CD4-positive, alpha-beta T cell treated with Interleukin-6 for 4 hours (primary cell): ENCODE measurements at regions not wholly inside any gene's neighbourhood (a gene's known extent, or its start where the extent isn't known, plus 50 kb on each side); places are given as distances from the start of the nearest gene placed in this dataset.

Experiments
- DNase-seq: peaks from one replicate; pipeline ENCODE4 v3.0.0-alpha.2; 2020; ENCODE audit warnings: mixed read lengths

DNA sequence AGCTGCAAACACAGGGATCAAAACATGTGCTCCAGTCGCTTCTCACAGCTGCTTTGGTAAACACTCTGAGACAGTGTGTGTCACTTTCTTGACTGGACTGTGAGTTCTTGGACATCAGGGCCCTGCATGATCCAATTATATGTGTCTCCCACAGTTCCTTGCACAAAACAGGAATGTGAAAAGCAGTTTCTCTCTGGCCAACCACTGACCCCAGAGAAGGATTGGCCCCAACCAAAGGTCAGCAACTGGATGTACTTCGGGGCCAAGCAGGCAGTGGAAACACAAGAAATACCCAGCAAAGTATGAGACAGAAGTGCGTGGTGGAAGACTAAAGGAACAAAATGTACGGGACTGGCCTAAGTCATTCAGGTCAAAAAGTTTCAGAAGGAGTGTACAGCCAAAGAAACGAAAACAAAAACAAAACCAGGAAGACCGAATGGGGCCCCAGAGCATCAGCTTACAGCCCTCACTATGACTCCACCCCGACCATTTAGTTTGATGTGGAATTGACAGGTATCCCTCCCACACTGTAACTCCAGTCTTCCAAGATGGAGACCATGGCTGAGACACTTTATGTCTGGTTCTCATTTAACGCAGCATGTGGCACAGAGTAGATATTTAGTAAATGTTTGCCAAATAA, 76.7 kb upstream of the LPP start:
- DNase-seq: no peak

DNA sequence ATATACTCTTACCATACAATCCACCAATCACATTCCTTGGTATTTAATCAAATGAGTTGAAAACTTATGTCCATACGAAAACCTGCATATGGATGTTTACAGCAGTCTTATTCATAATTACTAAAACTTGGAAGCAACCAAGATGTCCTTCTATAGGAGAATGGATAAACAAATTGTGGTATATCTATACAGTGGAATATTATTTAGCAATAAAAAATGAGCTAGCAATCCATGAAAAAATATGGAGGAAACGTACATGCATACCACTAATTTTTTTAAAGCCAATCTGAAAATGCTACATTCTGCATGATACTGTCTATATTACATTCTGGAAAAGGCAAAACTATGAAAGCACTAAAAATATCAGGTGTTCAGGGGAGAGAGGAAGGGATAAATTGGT, 73.9 kb upstream of the LPP start:
- no peak for DNase-seq

DNA sequence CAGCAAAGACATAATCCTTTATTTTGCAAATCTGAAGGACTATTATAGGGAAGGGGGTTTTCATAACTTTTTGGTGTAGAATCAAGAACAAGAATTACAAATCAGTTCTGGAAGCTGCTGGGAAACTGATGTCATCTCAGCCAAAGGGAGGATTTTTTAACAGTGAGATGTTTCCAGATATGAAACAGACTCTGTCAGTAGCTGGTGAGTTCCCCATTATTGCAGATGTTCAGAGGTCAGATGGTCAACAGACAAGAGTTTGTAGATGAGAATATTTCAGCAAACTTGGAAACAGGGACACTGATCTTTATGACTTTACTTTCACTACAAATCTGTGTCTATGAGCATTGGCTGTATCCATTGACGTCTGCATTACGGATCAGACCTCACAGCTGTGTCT, 71.9 kb upstream of the LPP start:
- no peak for DNase-seq

DNA sequence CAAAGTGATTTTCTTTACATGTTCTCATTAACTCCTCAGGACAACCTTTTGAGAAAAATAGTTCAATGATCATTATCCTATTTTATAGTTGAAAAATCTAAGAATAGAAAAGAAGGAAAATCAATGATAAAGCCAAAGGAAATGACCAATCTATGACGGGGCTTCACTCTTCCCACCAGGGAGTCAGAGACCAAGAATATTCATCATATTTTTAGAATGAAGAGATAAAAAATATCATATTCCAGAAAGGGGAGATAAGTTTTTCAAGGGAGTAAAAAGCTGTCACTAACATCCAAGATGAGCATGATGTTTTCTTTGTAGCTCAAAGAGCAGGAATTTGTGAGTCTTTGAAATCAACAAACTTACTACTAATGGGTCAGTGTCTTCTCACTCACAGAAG, 71.5 kb upstream of the LPP start:
- DNase-seq: no peak

DNA sequence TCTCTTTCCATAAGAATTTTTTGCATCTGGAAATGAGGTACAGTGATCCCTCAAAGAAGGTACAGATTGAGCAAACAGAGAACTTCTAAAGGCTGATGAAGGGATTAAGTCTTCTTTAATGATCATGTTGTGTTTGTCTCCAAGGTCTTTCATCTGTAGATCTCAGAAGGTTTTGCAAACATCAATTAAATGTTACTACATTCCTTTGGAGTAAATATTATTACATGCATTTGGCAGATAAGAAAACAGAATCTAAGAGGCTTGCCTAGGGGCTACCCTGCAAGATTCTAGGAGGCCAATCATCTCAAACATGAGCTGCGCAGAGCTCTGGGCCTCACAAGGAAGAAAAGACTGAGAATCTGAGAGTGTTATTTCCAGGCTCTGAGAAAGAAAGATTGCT, 70.9 kb upstream of the LPP start:
- no peak for DNase-seq

DNA sequence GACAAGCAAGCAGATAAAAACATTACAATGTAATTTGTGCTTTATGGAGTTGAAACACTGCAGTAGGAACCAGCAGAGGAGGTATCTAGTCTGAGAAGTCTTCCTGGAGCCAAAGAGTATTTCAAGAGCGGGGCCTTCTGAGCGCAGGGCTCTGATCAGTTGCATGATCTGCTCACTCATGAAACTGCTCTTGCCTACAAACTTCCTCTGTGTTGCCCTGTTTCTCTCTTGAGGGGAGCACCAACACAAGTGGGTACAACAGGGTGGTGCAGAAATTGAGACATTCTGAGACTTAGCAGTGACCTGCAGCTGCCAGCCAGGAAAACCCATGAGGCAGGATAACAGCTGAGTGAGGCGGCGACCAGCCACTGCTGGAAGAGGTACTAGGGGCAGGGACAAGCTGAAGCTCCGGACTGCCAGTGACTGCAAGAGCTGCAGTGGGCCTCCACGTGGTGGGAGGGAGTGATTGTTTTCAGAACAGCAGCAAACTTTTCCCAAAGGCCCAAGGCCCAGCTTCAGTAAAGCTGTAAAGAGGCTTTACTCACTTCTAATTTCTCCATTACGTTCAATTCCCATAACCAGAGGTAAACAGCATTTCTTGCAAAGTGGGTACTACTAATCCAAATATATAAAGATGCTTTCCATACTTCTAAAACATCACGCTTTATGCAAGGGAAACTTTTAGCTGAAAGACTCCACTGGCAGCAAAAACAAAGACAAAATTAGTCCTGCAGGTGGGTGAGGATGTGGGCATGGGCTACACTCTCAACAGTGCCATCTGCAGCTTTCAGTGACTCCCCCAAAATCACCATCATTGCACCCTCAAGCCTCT, 69.0 kb upstream of the LPP start:
- DNase-seq: no peak

DNA sequence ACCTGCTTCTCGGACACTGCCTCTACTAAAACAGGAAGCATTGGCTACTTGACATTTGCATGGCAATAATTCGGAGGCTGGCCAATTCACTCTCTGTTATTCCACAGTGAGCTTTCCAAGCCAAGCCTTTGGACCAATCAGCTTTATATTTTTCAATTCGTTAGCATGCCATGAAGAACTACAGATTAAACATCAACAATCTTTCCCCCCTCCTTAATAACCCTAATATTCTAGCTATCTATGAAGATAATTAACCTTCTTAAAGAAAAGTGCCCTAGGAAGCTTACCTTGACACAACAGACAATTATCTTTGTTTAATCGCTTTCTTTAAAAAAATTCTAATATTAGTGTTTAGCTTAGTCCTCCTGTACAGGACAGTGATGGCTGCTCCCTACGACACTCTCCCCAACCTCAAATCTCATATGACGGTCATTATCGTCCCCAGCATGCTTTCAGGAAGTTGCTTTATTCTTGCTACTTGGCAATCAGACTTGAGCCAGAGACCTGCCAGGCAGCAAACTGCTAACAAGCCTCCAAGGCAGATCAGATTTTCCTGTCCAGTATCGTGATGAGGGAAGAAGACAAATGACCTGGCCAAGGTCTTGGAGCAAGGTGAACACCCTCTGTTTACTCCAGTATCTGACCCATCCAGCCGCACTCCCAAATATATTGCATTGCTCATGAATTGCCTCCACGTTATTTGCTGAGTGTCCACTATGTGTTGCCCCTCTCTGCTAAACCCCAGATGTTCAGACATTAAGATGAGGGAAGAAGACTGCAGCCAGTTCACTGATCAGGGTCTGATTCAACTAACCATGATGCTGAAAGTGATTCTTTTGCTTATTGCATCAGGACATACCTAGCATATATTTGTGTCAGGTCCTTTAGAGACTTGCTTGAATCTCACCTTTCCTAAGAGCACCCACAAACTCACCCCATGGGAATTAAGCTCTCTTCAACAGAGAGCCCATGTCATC, 68.1 kb upstream of the LPP start:
- DNase-seq: no peak

DNA sequence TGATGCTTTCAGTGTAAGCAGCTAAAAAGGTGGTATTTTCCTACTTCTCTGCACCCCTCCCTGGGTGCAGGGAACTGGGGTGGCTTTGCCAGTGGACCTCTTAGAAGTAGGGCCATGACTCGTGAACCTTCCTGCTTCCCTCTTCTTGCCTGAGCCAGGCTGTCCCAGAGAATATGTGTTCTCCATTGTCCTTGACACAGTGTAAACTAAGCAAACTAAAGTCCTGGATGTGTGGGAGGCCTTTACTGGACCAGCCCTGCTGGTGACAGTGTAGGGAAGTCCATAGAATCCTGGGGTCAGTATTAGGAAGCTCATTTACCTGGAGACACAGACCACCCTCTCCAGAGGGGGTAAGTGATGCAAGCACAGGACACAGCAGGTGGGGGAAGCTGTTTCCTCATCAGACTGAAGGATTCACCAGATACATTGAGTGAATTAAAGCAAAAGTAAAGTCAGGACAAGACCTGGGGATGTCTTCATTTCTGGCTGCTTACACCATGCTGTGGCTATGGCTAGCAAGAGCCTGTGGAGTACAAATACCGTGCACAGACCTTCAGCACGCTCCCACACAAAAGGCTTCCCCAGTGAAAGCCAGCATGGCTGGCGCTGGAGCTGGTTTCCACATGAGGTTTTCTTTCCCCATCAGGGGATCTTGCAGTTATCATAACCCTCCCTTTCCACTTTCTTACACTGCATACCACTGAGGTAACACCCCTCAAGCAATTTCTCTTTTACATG, 64.8 kb upstream of the LPP start:
- DNase-seq: no peak

DNA sequence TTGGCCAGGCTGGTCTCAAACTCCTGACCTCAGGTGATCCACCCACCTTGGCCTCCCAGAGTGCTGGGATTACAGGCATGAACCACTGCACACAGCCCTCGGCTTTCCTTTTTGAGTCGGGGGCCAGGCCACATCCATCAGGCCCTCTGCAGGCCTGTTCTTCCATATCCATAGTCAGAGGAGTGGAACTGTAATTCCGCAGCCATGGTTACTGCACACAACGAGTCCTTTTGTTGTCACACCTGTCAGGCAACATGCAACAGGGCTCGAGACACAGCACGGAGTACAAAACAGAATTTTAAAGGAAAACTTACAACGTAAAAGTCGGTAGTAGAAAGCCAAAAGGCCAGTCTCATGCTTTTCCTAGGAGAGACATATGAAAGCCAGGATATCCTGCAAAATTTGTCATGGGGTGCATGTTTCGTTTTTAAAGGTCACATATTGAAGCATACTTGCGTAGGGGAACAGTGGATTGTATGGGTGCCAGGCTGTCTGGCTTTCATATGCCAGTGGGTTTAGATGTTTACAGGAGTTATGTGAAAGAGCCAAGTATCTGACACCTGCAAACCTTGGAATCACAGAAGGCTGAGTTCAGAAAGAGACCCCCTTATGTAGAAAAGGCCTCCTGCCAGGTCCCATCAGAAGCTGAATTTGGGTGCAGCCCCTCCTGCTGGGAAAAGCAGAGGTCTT, 63.2 kb upstream of the LPP start:
- no peak for DNase-seq

DNA sequence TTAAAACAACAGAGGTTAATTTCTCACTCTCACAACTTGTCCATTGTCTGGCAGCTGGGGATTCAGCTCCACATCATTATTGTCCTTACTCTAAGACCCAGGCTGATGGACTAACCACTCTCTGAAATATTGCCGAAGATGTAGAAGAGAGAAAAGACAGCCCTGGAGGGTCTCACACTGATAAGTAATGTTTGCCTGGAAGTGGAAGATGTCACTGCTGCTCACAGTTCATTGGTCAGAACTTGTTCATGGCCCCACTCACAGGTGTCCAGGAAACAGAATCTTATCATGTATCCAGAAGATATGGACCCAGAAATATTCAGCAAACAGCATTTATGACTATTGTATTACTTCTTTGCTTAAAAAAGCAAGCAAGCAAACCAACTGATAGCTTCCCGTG, 62.2 kb upstream of the LPP start:
- DNase-seq: no peak

DNA sequence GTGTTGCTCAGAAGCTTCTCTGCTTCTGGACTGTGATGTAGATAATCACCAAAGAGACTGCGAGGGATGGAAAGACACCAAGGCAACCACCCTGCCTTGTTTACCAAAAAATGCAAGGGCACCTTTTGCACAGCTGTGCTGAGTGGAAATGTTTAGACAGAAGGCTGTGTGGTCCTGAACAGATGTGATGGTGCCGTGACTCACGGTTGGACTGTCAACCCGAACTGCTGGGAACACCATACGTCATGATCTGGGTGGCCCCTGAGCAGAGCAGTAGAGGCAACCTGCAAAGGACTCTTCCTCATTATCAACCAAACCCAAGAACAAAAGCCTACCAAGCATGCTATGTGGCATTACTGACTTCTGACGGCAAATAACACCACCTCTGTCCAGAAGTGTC, 61.3 kb upstream of the LPP start:
- DNase-seq: peak; percentile 6

DNA sequence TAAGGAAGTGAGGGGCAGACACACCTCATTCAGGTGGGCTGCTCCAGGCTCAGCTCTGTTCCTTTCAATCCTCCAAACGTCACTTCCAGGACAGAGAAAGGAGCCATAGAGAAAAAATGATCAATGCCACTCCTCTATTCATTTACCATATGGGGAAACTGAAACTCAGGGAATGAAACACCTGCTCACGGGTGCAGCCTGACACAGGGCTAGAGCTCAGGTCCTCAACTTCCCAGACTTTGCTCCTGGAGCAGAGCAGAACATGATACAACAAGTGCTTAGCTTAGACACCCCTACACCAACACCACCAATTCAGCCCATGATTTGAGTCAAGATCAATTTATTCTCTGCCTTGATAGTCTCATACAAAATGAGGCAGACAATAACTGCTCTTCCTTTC, 58.5 kb upstream of the LPP start:
- no peak for DNase-seq

DNA sequence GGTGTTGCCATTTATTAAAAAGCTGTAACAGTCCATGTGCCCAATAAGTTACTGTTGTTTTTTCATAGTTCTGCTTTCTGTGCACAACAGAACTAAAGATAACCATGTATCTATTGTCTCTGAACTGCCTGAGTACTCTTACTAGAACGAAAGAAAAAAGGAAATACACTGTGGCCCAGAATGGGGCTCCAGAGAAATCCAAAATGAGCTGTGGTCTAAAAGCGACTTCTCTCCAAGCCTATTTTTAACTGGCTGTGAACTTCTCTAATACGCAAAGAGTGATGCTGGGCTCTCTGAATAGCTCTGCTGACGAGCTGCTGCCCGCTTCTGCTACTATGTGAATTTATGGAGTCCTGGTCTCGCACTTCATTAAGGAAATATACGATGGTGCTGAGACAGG, 56.2 kb upstream of the LPP start:
- no peak for DNase-seq

DNA sequence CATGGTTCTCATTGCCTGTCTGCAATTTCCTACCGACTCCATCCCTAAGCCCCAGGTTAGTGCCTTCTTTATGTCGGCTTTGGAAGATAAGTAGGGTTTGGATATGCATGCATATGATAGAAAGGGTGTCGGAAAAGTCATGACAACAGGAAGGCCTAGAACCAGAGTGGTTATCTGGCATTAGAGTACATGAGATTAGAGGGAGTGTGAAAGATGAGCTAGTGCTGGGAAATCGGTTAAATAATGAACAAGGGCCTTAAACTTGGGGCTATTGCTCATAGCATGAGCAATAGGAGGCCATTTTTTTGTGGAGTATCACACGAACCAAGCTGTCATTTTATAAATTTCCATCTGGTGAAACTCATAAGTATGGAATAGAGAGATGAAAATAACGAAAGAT, 54.0 kb upstream of the LPP start:
- no peak for DNase-seq

DNA sequence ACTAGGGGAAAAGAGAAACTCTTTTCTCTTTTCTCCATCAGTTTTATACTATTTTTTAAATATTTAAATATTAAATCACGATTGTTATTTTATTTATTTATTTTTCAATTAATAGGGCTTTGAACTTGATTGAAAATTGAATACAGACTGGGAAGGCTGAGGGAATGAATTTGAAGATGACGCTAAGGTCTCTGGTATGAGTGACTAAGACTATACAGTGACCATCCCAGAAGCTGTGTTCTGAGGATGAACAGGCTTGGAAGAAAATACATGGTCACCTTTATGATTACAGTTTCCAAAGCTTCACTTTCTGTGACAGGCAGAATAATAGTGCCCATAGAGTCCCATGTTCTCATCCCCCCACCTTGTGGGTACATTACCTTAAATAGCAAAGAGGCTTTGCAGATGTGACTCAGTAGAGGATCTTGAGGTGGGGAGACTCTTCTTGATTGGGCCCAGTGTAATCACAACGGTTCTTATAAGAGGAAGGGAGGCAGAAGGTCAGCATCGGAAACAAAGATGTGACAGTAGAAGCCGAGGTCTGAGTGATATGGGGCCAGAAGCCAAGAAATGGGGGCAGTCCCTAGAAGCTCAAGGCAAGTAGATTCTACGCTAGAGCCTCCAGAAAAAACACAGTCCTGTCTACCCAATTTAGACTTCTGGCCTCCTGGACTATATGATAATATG, 51.0 kb upstream of the LPP start:
- DNase-seq: no peak

DNA sequence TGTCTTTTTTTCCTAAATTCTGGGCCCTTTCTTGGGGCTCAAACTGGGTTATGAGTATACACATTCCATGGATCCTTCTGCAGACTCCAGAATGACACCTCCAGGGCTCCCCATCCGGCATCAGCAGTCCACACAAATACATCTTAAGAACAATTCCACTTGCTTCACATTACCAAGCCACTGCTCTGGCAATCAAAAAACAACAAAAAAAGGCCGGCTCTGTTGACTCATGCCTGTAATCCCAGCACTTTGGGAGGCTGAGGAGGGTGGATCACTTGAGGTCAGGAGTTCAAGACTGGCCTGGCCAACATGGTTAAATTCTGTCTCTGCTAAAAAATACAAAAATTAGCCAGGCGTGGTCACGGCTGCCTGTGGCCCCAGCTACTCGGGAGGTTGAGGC, 49.9 kb upstream of the LPP start:
- no peak for DNase-seq
